ENCODE measurements at regions not wholly inside any gene's neighbourhood (a gene's known extent, or its start where the extent isn't known, plus 50 kb on each side); places are given as distances from the start of the nearest gene placed in this dataset.
"Not testable (repeated sequence)": the region's sequence is repeated elsewhere in the genome, so short reads cannot be mapped to it uniquely, and the experiment has no call there.

DNA sequence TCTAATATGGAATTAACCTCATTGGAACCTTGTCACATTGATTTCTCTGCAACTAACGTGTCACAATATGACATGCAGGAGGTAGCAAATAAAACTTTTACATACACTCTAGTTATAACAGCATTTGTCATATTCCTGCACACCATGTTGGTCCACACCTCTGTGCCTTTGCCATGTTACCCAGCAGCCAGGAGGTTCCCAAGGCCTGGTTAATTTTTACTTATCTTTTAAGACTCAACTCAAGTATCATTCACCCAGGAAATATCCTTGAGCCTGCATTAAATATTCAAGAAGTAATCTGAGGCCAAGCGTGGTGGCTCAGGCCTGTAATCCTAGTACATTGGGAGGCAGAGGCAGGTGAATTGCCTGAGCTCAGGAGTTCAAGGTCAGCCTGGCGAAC is 447.2 kb upstream of the NR5A2 start:
- no peak for DNase-seq (ENCODE audit: low spot score)
- ChIA-PET CTCF (no interaction called here), POLR2A (ENCODE audit: low non-redundant PET) (no interaction called here)
- H3K27ac ChIP-seq = no peak overlapping the region
- TF ChIP-seq, protein P1, sequence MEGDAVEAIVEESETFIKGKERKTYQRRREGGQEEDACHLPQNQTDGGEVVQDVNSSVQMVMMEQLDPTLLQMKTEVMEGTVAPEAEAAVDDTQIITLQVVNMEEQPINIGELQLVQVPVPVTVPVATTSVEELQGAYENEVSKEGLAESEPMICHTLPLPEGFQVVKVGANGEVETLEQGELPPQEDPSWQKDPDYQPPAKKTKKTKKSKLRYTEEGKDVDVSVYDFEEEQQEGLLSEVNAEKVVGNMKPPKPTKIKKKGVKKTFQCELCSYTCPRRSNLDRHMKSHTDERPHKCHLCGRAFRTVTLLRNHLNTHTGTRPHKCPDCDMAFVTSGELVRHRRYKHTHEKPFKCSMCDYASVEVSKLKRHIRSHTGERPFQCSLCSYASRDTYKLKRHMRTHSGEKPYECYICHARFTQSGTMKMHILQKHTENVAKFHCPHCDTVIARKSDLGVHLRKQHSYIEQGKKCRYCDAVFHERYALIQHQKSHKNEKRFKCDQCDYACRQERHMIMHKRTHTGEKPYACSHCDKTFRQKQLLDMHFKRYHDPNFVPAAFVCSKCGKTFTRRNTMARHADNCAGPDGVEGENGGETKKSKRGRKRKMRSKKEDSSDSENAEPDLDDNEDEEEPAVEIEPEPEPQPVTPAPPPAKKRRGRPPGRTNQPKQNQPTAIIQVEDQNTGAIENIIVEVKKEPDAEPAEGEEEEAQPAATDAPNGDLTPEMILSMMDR (conservative IDR thresholded peaks at IDR 0.05; ENCODE audit: low read depth) = no peak

GRCh38 chr1:199585392-199585791 is 442.1 kb upstream of the NR5A2 start:
- no peak overlapping the region for H3K27ac ChIP-seq
- ChIA-PET POLR2A (ENCODE audit: low non-redundant PET) (no interaction called here), CTCF (interaction anchor here (0.9 kb wide), 1 partner anchor 439 kb away, joined by 3 read pairs; no protein-coding TSS in a partner anchor)
- peak; percentile 70 for DNase-seq (ENCODE audit: low spot score)
- TF ChIP-seq, protein P1 (conservative IDR thresholded peaks at IDR 0.05; ENCODE audit: low read depth) = no peak

- H3K27ac ChIP-seq = no peak overlapping the region
- CTCF ChIA-PET = interaction anchor here (0.6 kb wide), 1 partner anchor 12 kb away, joined by 5 read pairs; no protein-coding TSS in a partner anchor
- no peak for DNase-seq (ENCODE audit: low spot score)
- TF ChIP-seq, protein P1 (conservative IDR thresholded peaks at IDR 0.05; ENCODE audit: low read depth) = no peak
- POLR2A ChIA-PET (ENCODE audit: low non-redundant PET) = no interaction called here
Observed at GRCh38 chr1:199590708-199591107, 436.8 kb upstream of the NR5A2 start.

DNA sequence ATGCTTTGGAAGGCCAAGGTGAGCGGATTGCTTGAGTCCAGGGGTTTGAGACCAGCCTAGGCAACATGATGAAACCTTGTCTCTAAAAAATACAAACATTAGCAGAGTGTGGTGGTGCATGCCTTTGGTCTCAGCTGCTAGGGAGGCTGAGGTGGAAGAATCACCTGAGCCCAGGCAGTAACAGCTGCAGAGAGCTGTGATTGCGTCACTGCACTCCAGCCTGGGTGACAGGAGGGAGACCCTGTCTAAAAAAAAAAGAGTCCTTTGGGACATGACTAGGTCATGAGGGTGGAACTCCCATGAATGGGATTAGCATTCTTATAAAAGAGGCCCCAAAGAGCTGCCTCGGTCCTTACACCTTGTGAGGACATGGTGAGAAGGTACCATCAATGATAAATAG is 436.0 kb upstream of the NR5A2 start:
- TF ChIP-seq, protein P1 (conservative IDR thresholded peaks at IDR 0.05; ENCODE audit: low read depth) = no peak
- DNase-seq (ENCODE audit: low spot score) = no peak
- CTCF ChIA-PET = no interaction called here
- POLR2A ChIA-PET (ENCODE audit: low non-redundant PET) = no interaction called here
- H3K27ac ChIP-seq = no peak overlapping the region

GRCh38 chr1:199593475-199593874 is 434.0 kb upstream of the NR5A2 start:
- ChIA-PET CTCF (no interaction called here), POLR2A (ENCODE audit: low non-redundant PET) (no interaction called here)
- TF ChIP-seq, protein P1 (conservative IDR thresholded peaks at IDR 0.05; ENCODE audit: low read depth) = no peak
- H3K27ac ChIP-seq = no peak overlapping the region
- DNase-seq (ENCODE audit: low spot score) = no peak

DNA sequence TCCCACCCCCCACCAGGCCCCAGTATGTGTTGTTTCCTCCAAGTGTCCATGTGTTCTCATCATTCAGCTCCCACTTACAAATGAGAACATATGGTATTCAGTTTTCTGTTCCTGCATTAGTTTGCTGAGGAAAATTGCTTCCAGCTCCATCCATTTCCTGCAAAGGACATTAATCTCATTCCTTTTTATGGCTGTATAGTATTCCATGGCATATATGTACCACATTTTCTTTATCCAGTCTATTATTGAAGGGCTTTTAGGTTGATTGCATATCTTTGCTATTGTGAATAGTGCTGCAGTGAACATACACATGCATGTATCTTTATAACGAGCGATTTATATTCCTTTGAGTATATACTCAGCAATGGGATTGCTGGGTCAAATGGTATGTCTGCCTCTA is 431.1 kb upstream of the NR5A2 start:
- H3K27ac ChIP-seq; DNase-seq (ENCODE audit: low spot score): not testable (repeated sequence)
- POLR2A ChIA-PET (ENCODE audit: low non-redundant PET) = interaction anchor here (0.6 kb wide), 2 partner anchors 161 to 709 kb away, joined by 4 to 8 read pairs; no protein-coding TSS in a partner anchor
- CTCF ChIA-PET = interaction anchor here (0.7 kb wide), 1 partner anchor 79 kb away, joined by 3 read pairs; no protein-coding TSS in a partner anchor

DNA sequence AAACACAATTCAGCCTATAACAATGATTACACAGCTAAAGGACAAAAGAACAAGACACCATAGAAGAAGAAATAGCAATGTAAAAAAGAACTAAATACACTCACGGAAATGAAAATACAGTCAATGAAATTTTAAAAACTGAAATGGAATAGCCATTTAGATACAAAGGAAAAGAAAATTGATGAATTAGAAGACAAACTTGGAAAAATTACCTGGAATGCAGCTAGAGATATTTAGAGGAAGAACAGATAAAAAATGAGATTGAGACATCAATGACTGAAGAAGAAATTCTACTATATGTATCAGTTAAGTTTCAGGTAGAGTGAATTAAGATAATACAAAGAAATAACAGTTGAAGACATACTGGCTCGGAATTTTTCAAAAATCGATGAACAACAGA is 430.4 kb upstream of the NR5A2 start:
- DNase-seq (ENCODE audit: low spot score) = no peak
- ChIA-PET POLR2A (ENCODE audit: low non-redundant PET) (no interaction called here), CTCF (interaction anchor here (0.6 kb wide), 1 partner anchor 40 kb away, joined by 3 read pairs; no protein-coding TSS in a partner anchor)
- TF ChIP-seq, protein P1 (conservative IDR thresholded peaks at IDR 0.05; ENCODE audit: low read depth) = no peak
- H3K27ac ChIP-seq = no peak overlapping the region
